HK-2 (cell line): ENCODE measurements at regions not wholly inside any gene's neighbourhood (a gene's known extent, or its start where the extent isn't known, plus 50 kb on each side); places are given as distances from the start of the nearest gene placed in this dataset.
"Not testable (repeated sequence)": the region's sequence is repeated elsewhere in the genome, so short reads cannot be mapped to it uniquely, and the experiment has no call there.

Experiments used
- DNase-seq: peaks from one replicate; pipeline ENCODE4 v3.0.0-alpha.2; 2018; ENCODE audit not compliant: unreplicated experiment

DNA sequence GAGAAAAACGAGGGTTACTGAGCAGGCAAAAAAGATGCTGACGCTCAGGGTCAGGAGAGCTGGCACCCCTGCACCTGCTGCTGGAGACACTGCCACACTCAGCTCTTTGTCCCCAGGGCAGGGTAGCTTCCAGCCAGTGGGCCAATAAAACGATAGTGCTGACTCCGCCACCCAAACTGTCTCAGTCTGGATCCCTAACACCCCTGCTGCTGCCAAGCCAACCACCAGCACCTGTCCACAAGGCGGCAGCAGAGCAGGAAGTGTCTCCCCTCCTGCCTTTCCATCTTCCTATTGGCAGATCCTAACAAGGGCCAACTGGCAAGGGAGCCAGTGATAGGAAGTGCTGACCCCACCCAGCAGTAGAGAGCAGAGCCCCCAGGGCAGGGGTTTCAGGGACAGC, 531.5 kb upstream of the SALL3 start:
- no peak for DNase-seq

GRCh38 chr18:78448591-78448990, 531.0 kb upstream of the SALL3 start:
- no peak for DNase-seq

DNA sequence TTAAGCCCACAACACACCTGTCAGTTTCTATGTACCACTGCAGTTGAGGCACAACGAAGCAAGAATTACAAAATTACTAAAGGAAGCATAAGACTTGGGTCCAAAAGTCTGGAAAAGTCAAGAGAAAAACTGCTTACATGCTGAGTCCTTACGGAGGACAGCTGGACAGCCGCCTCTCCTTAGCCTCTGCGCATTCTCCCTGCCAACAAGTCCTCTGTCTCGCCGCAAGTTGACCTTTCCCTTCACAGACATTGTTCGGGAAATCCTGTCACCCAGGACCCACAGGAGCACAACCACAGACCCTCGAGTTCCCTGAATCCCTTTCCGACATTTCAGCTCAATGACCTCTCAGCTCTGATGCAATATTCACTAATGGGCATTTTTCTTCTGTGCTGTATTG, 525.4 kb upstream of the SALL3 start:
- DNase-seq = no peak

DNA sequence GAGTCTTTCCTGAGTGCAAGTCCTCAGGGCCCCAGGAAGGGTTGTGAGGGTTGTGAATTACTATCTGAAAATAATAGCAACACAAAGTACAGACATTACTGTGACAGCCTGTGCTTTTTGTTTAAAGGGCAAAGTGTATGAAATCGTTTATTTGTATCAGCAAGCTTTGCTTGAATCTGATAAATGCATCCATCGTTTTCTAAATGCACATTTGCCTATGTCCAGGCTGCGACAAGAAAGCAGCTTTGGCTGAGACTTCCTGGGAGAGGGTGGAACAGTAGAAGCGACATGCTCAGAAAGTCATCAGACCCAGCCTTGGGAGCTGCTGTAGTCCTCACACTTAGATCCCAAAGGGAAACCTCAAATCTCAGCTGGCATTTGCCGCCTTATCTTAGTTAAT, 524.2 kb upstream of the SALL3 start:
- no peak for DNase-seq

GRCh38 chr18:78457011-78457410, 522.6 kb upstream of the SALL3 start:
- no peak for DNase-seq

DNA sequence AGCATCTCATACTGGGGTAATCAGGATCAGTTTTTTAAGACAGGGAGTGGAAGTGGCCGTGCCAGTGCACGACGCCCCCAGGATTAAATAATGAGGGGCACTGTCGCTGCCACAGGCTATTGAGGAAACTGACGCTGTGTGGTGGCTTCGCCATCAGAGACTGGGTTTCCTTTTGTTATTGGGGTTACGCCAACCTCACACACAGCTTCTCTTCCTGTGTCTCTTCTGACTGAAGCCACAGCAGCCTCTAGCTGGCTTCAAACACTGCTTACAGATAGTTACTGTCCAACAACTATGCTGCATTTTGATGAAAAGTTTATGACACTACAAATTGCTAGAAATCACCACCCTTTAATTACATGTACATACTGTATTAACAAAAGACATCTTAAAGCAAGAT, 521.9 kb upstream of the SALL3 start:
- DNase-seq = no peak

DNA sequence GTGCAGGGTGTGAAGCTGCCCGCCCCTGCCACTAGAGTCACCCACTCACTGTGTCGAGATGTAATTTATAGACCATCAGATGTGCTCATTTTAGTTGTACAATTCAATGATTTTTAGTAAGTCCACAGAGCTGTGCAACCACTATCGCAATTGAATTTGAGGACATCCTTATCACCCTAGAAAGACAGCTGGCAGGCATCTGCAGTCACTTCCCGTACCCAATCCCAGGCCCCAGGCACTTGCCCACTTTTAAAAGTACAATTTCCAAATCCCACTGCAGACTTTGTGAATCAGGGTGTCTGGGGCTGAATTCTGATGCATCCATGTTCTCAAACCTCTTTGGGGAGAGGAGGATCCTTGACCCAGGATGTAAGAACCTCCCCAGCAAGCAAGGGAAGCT, 521.3 kb upstream of the SALL3 start:
- DNase-seq = no peak

DNA sequence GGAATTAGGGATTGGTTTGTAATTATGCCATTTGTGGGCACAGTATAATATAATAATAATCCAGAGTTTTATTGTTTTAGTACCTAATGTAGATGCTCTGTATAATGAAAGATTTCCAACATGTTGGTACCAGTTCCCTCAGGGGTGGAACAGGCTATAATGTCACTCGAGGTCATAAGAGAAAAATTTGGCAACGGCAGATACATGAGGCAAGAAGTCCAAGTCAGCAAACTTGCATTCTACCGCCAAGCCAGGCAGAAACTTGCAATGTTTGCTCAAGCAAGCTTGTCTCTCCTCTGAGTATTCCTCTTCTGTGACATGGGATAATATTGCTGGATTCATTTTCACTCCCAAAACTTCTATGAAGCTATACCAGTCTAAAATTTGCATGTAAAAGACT, 520.0 kb upstream of the SALL3 start:
- DNase-seq = no peak

DNA sequence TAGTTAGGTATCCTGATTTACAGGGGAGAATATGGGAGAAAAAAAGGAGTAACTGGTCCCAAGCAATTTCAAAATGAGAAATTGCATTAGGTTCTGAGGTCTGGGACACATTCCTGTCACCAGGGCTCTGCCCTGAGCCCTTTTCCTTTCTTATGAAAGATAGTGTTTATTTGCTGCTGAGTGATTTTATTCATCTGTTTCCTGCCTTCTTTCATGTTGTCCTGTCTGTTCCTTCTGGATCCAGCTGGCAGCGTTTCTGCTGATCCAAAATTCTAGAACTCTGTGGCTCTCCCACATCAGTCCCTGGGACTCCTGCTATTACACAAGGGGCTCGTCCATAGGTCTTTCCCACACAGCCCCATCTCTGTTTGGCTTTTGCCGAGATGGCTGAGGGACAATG, 519.1 kb upstream of the SALL3 start:
- DNase-seq = no peak

DNA sequence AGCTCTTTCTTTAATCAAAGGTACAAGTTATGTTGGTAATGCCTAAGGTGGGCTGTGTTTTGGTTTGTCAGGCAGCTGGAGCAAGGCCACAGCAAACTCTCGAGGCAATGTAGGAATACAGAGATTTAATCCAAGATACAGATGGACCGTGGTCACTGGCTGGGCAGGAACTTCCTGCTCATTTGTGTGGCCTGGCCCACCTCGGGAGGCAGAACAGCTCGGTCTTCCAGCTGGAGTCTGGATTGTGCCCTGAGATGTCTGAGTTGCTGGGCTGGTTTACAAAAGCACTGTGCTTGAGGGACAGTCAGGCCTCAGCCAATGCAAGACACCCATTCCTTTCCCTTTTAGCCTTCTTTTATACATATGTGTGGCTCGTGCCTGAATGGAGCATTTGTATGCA, 506.1 kb upstream of the SALL3 start:
- DNase-seq = no peak

- DNase-seq = no peak
Measured at GRCh38 chr18:78477840-78478239, 501.8 kb upstream of the SALL3 start.

DNA sequence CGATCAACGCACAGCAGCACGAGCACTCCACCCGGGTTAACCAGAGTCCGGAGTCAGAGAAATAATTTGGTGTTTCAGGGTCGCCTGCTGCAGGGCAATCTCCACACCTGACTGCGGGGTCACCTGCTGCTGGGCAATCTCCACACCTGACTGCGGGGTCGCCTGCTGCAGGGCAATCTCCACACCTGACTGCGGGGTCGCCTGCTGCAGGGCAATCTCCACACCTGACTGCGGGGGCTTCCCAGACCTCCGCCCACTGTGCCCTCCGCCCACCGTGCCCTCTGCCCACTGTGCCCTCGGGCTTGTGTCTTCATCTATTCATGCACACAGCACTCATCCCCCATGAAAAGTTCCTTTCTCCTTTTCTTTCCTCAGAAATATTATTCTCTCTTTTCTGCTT, 500.2 kb upstream of the SALL3 start:
- DNase-seq = no peak

DNA sequence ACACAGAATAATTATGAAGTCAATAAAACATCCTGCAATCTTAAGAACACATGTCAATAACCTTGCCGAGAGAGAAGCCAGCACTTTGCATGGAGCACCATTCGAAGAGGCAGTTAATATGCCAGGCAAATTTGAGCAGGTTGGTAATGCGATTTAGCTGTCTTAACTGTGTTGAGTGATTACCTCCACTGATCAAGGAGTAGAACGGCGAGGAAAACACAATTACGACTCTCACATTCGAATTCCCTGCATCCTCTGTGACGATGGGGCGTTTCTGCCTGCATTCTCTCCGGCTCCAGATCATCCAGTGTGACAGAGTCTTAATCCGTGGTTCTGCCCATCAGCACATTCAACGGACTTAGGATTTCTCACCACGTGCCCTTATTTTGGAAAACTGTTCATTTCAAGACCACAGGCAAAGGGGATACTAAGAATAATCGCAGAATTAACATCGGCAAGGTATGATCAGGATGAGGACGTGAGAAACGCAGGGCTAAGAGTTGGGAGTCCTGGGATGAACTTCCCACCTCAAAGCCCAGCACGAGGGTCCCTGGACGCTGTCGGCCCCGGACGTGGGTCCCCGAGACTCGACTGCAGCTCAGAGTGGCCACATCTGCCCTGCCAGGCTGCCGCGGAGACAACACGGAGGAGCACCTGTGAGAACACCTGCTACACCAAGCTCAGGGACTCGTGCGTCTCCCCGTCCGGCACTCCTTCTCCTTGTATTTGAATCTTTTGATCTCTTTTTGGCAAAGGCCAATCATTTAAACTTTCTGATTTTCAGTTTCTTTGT, 499.2 kb upstream of the SALL3 start:
- no peak for DNase-seq

- DNase-seq = no peak
Measured at GRCh38 chr18:78482378-78482777, 497.2 kb upstream of the SALL3 start.

- DNase-seq = no peak
Measured at GRCh38 chr18:78487649-78488048, 492.0 kb upstream of the SALL3 start.

GRCh38 chr18:78492064-78492812, 487.4 kb upstream of the SALL3 start:
- DNase-seq = no peak

DNA sequence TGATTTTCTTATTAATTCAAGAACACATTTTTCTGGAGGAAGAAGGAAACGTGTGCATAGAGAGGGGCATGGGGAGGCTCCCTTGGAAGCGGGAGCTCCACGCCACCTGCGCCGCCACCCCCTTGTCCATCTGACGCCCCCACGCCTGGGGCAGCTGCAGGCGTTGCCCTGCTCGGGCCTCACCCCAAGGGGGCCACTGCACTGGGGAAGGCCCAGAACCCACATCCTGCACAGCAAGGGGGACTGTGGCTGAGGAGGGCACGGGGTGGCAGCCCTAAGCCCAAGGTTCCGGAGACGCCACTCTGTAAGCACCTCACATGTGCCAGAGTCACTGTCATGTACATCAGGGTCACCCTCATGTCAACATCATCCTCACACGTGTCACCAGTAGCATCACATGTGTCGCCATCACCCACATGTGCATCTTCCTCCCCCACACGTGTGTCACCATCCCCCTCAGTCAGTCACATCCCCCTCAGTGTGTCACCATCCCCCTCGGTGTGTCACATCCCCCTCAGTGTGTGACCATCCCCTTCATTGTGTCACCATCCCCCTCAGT, 486.7 kb upstream of the SALL3 start:
- no peak for DNase-seq

- DNase-seq = not testable (repeated sequence)
Measured at GRCh38 chr18:78493490-78493889, 486.1 kb upstream of the SALL3 start.

GRCh38 chr18:78494204-78495085, 485.2 kb upstream of the SALL3 start:
- no peak for DNase-seq

GRCh38 chr18:78495550-78495949, 484.1 kb upstream of the SALL3 start:
- no peak for DNase-seq

DNA sequence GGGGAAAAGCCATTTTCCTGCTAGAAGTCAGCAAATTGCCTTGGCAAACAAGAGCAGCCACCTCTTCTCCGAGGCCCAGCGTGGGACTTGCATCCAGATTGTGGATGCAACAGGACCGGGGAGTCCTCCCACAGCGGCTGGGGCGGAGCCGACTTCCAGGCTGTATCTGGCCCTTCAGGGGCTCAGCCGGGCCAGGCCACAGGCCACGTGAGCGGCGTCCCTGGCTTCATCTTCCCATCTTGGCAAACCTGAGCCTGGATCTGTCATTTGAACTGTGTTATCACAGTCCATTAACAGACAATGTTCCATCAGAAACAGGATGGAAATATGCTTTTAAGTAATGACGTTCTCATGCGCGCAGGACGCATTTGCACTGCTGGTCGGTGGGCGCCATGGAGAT, 483.5 kb upstream of the SALL3 start:
- DNase-seq = no peak

- DNase-seq = no peak
Measured at GRCh38 chr18:78497641-78498040, 482.0 kb upstream of the SALL3 start.
